CD4-positive, alpha-beta T cell treated with Interleukin-10 for 1 hour (primary cell): ENCODE measurements at regions not wholly inside any gene's neighbourhood (a gene's known extent, or its start where the extent isn't known, plus 50 kb on each side); places are given as distances from the start of the nearest gene placed in this dataset.
A peak's percentile ranks its signal among the peaks of the same experiment; 100 is the strongest.

ENCODE experiments used
- DNase-seq: peaks from one replicate; pipeline ENCODE4 v3.0.0-alpha.2; 2020

DNA sequence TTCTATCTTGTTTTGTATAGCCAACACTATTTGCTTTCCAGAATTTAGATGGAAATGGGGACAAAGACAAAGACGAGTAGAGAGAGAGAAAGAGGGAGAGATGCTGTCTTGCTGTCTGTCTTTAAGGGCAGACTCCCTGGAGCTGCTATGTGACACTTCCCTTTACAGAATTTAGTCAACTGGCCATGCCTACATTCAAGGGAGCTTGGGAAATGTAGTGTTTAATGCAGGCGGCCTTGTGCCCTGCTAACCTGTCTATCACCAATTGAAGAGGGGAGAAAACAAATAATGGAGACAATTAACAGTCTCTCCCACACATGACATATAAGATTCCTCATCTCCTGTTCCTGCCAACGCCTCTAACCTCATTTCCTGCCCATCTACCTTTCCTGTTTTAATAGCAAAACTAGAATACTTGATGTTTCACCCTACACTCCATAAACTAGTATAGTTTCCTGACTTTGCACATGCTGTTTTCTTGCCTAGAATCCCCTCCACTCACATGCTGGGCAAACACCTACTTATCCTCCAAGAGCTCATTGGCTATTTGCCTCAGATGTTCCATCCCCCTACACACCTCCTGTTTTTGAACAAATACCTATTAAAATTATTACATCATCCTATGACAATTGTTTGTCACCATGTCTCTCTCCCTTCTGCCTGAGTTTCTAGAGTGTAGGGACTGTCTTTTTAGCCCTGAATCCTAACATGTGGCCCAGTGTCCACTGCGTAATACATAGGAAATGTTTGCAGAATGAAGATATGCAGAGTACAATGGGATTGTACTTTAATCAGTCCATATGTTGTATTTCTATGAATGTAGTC, 117.2 kb downstream of the SLC25A24 start:
- DNase-seq: peak; percentile 25

DNA sequence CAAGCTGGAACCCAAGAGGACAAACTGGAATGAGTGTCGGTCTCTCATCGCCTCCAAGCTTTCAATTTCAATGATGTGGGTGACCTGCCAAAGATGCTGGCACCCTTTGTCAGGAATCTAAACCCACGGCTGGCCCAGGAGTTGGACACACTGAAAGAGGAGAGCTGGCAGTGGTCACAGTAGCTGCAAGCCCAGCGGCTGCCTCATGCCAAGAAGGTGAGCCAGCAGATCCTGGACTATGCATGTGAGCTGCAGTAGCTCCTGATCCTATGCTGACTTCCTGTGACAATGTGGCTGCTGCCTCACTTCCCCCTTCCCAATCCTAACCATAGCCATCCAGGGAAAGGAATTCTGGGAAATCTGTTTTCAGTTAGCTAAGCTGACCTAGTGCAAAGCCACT, 117.0 kb upstream of the VAV3 start:
- no peak for DNase-seq

DNA sequence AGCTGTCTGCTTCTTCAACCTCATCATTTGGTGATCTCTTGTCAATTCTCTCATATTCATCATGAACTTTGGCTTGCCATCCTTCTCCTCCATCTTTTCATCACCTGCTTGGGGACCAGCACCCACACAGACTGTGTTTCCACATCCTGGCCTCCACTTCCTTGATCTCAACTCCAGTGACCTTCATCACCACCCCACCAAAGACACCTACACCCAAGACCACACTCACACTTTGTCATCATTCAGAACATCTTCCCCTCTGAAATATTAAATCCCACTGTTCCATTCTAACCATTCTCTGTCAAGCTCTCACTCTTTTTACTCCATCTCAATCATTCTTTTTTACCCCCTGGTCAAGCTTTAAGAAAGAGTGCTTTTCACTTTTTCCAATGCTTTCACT, 115.5 kb upstream of the VAV3 start:
- DNase-seq: peak; percentile 43

DNA sequence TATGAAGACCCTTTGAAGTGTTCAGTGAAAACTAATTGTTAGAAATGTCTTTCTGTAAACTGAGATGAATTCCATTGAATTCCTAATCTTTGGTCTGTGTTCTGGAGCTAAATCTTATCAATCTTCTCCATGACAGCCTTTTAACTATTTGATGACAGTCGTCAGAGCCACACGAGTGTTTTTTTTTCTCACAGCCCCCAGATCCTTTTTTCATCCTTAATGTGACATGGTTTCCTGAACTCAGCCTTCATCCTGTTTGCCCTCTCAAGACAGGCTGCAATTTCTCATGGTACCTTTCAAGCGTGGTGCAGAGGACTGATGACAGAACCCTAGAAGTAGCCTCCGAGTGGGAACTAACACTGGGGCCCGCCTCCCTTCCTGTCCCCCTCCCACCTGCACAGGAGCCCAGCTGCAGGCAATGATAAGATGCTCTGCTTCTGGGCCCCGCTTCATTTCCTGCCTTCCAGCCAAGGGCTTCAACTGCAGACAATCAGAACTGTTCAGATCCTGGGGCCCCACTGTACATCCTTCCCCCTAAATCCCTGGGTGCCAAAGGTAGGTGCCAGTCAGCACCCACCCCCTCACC, 114.6 kb upstream of the VAV3 start:
- DNase-seq: peak; percentile 56

DNA sequence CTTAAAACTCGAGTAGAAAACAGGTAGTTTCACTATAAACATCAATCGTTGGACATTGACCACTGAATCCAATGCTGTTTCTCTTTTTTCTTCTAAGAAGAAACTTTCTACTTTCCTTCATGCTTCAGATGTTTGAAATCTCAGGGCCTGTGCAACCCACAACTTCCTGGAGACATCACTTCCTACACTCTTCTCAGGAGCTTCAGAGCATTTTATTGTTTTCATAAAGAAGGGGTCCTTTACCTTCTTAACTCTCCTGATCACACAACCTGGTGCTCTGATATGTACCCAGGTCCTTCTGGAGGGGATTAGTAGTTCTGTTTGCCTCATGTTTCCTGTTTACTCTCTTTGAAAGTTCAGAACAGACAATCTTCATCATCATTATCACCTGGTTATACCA, 113.0 kb upstream of the VAV3 start:
- DNase-seq: peak; percentile 38

DNA sequence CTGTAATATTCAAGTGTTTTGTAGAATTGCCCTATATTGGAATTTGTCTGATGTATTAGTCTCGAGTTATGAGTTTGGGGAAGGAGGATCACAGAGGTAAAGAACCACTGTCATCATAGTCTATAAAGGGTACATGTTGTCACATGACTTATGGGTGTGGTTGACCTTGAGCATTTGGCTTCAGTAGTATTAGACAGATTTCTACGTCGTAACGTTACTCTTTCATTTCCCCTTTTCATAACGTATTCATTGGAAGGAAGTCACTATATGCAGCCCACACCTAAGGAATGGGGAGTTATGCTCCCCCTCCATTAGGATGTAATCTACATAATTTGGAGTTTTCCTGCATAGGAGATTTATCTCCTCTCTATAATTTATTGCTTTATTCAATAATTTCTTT, 110.1 kb upstream of the VAV3 start:
- no peak for DNase-seq

DNA sequence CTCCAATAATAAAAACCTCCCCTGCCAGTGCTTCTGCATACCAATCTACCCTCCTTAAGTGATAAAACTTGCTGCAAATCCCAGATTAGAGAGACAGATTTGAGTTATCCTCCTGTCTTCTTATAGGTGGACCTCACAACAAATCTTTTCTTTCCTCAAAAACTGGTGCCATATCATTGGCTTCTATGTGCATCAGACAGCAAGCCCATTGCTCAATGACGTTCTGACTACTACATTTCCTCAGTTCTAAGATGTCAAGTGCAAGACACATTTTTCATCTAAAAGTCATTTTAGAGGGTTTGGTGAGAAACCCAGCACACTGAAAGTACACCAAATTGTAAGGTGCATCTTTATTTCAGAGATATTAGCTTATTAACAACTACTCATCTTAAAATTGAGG, 107.8 kb upstream of the VAV3 start:
- DNase-seq: no peak

DNA sequence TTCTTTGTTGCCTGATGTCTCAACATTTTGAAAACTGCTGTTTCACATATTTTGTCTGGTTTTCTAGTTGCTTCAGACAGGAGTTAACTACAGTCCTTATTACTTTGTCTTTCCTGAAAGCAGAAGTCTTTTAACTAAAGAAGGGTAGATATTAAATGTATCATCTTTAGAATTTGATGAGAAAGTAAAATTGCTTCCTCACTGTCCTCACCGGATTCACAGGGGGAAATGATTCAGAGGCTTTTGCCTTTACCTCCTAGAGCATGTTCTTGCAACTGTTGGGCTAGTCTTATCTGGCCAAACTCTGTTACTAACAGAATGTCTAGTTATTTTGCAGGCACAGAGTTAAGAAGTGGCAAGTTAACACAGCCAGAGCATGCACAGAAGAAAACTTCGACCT, 107.2 kb upstream of the VAV3 start:
- no peak for DNase-seq

DNA sequence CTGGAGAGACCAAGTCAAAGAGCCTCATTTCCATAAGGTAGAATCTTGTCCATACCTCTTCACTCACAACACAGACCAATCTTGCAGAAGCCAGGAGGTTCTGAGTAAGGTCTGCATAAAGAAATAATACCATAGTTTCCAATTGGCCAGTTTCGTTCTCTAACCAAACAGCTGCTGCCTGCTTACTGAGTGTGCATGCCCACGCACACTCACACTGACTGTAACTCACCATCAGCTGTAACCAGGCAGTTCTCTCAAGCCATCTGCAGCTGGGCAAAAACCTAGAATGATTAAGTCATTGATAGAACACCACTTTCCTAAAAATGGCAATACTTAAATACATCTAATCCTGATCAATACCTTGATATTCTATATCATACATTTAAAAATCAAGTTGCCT, 106.6 kb upstream of the VAV3 start:
- no peak for DNase-seq

DNA sequence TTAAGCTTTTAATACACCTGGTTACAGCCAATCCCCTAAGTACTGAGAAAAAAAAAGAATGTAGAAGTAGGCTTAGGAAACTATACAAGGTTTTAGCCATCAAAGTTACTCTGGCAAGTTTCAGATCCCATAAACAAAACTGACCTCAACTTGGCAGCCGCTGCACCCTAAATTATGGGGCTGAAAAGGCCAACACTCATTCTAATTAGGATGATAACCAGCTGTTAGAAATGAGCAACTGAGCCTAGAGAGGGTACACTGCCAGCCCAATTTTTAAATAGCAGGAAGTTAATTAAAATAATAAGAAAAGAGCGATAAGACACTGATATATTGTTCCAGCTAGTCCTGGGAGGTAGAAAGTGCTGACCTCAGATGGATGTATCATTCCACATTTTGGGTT, 105.7 kb upstream of the VAV3 start:
- no peak for DNase-seq

DNA sequence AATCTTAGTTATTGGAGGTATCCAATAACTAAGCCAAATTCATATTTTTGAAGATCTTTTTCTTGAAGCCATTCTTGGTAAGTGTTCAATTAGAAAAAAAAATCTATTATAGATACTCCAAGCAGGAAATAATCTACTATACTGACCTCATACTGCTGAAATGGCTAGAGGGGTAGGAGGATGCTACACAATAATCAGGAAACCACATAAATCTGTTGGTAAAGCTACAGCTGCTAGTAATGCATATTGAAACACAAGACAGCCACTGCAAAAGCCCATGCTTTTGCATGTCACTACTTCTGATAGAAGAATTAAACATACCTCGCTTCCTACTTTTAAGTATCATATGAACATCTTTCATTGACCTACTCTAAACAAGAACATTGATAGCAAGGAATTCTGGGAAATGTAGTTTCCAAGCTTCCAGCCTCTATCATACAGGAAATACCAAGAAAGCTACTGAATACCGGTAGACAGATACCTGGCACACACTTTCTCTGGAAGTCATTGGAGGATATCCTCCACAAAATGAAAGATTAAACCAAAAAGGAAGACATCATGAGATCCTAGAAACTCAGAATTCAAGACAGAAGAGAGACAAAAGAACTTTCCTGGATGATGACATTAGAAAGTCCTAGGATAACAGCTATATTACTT, 103.0 kb upstream of the VAV3 start:
- DNase-seq: no peak

DNA sequence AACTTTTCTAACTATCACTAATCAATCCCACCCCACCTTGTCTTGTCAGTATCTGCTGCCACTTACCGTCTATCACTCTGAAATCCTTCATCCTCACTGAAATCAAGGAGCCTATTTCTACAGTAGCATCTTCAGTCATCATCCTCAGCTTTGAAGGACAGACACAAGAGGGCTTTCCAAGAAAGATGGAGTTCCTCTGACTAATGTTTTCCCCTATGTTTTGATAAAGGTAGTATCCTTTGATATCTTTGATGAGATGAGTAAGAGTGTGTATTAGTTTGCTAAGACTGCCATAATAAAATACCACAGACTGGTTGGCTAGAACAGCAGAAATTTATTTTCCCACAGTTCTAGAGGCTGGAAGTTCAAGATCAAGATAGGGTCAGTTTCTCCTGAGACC, 101.8 kb upstream of the VAV3 start:
- no peak for DNase-seq

DNA sequence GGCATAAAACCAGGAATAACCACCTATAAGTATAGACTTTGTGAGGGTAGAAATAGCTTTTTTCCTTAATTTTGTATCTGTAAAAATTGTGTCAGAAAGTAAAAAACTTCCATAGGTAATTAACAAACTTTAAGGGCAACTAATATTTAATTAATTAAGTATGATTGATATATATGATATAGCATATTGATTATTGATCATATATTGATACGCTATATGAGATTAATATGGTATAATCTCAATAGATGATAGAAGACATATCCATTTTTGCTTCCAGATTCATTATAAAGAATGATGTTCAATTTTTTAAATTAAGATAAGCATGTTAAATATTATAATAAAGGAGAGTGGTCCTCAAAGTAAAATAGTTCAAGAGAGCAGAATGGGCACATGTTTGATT, 99.3 kb upstream of the VAV3 start:
- DNase-seq: no peak

DNA sequence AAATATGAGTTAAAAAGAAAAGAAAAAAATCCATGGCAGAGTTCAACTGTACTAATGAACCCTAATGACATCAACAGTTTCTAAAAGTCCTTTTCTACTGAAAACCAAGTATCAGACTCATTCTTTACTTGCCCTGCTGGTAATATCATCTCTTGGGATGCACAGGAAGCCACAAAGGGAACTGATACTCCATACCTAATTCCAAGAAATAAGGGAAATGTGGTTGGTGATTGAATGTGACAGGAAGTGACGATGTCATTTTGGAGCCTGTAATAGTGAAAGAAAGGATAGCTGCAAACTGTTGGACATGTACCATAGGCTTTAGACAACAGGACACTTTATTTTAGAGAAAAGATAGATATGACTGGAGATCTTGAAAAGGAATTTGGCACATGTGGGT, 98.7 kb upstream of the VAV3 start:
- no peak for DNase-seq

DNA sequence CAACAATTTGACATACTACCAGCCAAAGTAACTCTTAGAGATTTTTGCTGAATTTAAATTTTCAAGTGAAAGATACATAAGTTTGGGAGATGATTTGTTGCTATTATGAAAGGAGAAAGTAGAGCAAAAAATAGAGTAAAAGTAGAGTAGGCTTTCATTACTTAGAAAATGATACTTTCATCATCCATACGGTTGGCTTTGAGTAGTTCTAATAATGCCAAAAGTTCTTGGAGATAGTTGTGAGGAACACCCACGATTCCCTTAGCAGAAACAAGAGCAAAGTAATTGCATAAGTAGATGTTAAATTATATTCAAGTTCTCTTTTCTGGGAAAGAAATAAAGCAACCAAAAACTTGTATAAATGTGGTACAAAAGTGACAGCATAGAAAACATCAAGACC, 95.0 kb upstream of the VAV3 start:
- DNase-seq: no peak

DNA sequence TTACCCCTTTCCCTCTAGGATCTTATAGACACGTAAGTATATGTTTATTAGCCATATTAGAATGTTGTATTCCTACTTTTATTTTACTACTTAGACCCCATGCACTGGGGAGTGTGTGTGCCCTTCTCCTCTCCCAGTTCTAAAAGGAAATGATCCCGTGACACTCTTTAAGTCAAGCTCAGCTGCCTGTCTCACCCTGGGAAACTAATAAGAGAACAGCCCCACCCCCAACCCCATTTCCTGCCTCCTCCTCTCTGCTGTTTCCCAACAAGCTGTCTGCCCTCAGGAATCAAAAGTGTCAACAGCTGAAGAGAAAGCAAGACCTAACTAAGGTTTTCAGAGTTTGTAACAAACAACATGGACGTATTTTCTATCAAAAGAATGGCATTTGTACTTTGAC, 92.6 kb upstream of the VAV3 start:
- DNase-seq: no peak

DNA sequence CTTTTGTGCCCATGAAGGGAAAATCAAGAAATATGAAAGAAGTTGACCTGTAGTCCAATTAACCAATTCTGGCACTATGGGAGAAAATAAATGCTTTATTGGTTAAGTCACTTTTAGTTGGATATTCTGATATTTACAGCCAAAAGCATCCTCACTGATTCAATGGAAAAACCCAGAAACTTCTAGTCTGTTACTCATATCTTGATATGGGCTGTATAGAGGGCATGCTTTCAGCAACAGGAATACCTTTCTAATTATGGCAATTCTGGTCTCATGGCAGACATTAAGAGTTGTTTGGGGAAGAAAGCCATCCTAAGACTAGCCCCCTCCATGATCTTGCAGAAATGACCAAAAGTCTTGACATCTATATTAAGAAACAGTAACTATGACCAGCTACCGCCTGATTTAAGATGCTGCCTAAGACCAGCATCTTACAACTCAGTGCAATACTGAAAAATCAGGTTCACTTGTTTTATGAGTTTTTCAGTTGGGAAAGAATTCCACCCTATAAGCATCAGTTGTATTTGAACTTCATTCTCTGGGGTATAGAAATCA, 91.5 kb upstream of the VAV3 start:
- DNase-seq: no peak

DNA sequence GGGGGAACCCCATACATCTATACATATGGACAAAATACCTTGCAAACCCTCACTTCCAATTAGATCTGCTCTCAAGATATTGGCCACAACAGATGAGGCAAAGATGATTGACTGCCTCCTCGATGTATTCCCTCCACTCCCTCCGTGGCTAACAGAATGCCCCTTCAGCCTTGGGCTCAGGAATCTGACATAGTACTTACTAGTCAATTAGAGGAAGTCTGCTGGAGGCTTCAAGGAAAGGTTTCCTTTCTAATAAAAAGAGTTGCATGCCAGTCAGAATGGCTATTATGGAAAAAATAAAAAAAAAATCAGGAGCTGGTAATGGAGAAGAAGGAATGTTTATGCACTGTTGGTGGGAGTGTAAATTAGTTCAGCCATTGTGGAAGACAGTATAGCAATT, 90.4 kb upstream of the VAV3 start:
- no peak for DNase-seq

DNA sequence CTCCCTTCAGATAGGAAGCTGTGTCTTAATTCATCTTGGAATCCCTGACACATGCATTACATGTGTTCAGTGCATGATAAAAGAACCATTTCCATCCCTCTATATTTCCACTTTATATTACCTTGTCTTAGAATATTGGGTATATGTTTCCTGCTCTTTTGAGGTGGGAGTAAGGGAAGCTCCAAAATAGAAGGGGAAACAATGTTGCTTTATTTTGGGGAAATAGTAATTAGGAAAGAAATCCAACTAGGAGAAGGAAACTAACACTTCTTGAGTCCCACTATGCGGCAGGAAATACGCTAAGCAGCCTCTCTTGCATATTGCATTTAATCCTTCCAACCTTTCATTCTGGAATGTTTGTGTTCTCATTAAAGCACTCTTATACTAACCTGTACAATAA, 89.4 kb upstream of the VAV3 start:
- DNase-seq: no peak

DNA sequence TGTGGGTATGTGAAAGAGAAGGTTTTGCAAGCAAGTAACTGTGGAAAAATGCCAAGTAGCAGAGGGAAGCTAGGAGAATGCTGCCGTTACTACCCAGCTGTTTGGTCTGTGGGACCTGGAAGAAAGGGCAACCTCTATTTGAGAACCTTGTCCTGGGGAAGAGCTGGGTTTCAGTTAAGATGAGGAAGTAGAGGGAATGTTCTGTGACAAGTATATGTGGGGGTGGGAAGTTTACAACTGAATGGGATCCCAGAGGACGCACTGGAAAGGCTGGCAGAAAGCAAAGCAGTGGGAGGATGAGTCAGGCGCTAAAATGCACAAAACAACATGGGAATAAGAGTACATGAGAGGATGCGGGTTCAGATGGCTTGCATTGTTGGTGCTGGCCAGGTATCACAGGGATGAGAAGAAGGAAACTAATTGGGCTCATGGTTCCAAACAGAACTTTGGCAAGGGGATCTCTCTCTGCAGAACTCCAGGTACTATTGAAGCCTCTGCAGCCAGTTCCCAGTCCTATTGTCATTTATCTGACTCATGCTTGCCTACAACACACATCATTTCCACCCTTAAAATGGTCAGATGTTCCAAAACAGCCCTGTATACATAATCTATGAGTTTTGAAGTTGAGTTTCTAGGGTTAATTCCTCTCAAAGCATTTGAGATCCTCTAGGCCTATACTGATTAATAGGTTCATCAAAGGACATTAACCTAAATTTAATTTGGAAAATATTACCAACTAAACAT, 88.5 kb upstream of the VAV3 start:
- no peak for DNase-seq

DNA sequence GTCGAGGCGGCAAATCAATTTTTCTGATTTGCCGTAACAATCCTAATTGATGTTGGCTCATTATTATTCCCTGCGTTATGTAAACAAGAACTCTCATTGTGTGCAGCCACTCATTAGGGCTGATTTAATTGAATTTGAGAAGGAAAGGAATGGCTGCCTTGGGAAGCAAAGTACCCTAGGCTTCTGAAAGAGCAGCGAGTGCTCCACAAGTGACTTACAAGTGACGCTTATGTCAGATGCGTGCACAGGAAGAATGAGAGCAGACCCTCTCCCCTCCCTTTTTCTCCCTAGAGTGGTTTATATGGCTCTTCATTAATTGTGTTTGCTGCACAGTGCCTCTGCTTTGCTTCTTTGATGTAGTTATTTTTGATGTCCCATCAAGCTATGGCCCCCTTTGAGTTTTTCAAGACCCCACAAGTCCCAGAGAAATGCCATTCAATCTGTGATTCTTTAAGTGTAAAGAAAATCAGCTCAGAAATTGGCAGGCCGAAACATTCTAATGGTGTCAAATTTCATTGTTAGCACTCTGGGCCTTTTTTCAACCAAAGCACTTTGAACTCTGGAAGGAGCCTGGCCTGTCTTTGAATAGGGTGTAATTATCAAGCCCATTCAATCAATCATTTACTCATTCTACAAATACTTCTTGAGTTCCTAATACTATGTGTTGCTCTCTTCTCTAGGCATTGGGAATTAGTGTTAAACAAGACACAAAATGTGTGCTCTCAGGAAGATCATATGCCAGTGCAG, 86.8 kb upstream of the VAV3 start:
- DNase-seq: no peak

DNA sequence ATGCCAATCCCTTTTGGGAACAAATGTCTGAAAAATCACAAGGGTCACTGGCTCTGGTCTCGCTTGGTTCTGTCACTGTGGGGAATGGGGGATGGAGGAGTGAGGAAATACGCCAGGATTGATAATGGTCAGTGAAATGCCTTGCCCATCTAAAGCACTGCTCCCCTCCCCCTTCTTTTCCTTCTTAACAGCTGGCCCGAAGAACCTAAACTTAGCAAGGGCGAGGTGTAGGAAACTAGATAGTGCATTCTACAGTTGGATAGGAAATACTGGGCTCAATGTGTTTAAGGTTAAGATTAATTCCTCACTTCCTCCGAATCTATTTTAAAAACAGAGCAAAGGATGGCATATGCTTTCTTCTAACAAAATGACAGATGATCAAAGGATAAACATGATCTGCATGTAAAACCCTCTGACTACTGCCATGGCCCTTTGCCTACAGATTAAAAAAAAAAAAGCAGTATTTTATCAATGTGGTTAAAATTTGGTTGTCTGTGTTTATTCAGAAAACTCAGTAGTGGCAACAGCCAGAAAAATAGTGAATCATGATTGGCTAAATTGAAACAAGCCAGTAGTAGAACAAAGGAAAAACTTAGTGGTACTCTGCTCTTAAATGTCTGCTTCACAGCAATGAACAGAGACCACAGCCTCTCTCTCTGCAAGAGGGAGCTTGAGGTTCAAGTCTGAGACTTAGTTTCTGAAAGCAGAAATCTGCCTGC, 86.1 kb upstream of the VAV3 start:
- DNase-seq: no peak
